ENCODE measurements at regions not wholly inside any gene's neighbourhood (a gene's known extent, or its start where the extent isn't known, plus 50 kb on each side); places are given as distances from the start of the nearest gene placed in this dataset.
A peak's percentile ranks its signal among the peaks of the same experiment; 100 is the strongest.
"Not testable (repeated sequence)": the region's sequence is repeated elsewhere in the genome, so short reads cannot be mapped to it uniquely, and the experiment has no call there.

- ATAC-seq, result no peak
- intact Hi-C loops (cut with DNase I), result no loop called here
- DNase-seq (ENCODE audit: missing footprints), result no peak
These were observed 57.6 kb downstream of the JRKL start for GRCh38 chr11:96447208-96448110.

GRCh38 chr11:96448225-96448624, 58.4 kb downstream of the JRKL start:
- DNase-seq (ENCODE audit: missing footprints), result no peak
- intact Hi-C loops (cut with DNase I), result no loop called here
- ATAC-seq, result no peak

- intact Hi-C loops (cut with DNase I), result no loop called here
- ATAC-seq (no peak), DNase-seq (ENCODE audit: missing footprints) (no peak)
These were observed 66.3 kb downstream of the JRKL start for GRCh38 chr11:96456111-96456510.

DNA sequence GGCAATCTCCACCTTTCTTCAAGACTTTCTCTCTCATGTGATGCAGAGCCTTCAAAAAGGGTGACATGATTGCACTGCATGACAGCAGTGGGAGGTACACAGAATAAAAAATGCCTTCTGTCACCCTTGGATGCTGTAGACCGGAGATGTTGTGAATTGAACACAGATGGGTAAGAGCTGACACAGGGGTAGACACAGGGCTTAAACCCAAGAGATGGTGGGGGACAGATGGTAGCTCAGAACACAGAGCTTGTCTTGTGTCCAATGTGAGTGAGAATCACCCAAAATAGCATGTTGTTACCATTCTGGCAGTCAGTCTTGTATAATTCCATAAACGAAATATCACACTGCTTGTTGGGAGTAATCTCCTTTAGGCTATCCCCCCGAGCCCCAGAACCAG, 69.9 kb downstream of the JRKL start:
- intact Hi-C loops (cut with DNase I), result loop anchor here (10.0 kb wide), 3 partner anchors 405 to 985 kb away; no protein-coding TSS in a partner anchor
- no peak for ATAC-seq

DNA sequence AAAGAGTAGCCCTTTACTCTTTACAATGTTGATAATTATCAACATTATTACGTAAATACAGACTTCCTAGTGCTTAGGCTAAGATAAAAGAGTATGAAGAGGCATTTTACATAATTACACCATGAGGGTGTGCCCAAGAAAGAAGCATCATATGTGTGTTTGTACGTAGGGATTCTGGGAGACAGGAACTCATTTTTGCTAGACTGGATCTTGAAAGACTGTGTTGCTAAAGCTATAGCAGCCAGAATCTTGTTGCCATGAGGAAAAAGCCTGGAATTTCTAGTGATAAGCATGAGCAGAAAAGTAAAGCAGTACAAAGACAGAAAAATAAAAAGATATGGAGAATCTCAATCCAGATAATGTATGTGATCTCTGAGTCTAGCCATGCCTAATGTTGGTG, 72.1 kb downstream of the JRKL start:
- no peak for ATAC-seq
- intact Hi-C loops (cut with DNase I), result loop anchor here (10.0 kb wide), 3 partner anchors 403 to 983 kb away; no protein-coding TSS in a partner anchor
- DNase-seq (ENCODE audit: missing footprints), result no peak

More for the DNA sequence above, 69.9 kb downstream of the JRKL start:
- DNase-seq (ENCODE audit: missing footprints), result no peak

DNA sequence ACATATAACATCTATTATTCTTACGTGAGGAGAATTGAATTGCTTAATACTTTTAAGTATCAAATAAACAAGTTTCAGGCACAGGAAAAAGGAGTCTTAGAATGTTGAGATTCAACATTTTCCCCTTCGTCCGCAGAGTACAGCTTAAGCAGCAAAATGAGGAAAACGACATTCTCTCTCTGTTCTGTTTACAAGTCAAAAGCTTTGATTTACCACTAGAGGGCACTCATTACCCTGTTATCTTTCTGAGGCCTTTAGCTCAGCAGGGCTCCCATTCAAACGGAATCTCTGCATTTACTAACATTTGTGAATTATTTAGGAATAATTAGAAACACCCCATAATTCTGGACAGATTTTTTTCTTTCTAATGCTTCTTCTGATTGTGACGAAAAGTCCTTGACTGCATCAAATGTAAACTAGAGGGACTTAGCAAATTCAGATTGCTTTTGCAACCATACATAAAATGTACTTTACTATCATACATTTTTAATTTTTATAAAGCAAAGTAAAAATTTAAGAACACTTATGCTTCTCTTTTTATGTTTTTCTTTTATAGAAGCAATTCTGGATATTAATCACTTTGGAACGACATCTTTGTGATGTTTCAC, 75.0 kb downstream of the JRKL start:
- DNase-seq (ENCODE audit: missing footprints), result no peak
- ATAC-seq, result peak; percentile 90
- intact Hi-C loops (cut with DNase I), result loop anchor here (2.0 to 10.0 kb wide), 6 partner anchors 157 to 980 kb away; no protein-coding TSS in a partner anchor

- intact Hi-C loops (cut with DNase I), result loop anchor here (2.0 to 10.0 kb wide), 6 partner anchors 157 to 979 kb away; no protein-coding TSS in a partner anchor
- DNase-seq (ENCODE audit: missing footprints) (no peak), ATAC-seq (peak; percentile 65)
These were observed 75.7 kb downstream of the JRKL start for GRCh38 chr11:96465512-96465911.

GRCh38 chr11:96466607-96467006, 76.8 kb downstream of the JRKL start:
- ATAC-seq, result no peak
- intact Hi-C loops (cut with DNase I), result loop anchor here (5.0 to 10.0 kb wide), 5 partner anchors 156 to 978 kb away; no protein-coding TSS in a partner anchor
- DNase-seq (ENCODE audit: missing footprints), result no peak

- ATAC-seq (no peak), DNase-seq (ENCODE audit: missing footprints) (no peak)
- intact Hi-C loops (cut with DNase I), result loop anchor here (5.0 to 10.0 kb wide), 5 partner anchors 153 to 975 kb away; no protein-coding TSS in a partner anchor
These were observed 80.0 kb downstream of the JRKL start for GRCh38 chr11:96469776-96470175.

DNA sequence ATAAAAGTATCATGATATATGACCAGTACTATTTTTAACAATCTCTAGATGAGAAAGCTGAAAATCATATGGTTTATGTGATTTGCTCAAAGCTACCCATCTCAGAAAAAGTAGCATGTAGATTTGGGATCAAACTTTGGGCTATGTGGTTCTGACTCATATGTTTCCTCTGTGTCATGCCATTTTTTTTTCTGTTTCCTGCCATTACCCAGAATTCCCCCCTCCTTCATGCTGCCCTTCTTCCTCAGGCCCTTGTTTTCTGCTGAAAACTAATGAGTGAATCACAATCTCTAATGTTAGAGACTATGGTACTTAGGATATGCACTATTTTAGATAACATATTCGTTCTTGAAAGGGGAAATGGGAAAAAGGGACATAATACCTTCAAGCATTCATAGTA, 80.7 kb downstream of the JRKL start:
- ATAC-seq (no peak), DNase-seq (ENCODE audit: missing footprints) (no peak)
- intact Hi-C loops (cut with DNase I), result no loop called here

DNA sequence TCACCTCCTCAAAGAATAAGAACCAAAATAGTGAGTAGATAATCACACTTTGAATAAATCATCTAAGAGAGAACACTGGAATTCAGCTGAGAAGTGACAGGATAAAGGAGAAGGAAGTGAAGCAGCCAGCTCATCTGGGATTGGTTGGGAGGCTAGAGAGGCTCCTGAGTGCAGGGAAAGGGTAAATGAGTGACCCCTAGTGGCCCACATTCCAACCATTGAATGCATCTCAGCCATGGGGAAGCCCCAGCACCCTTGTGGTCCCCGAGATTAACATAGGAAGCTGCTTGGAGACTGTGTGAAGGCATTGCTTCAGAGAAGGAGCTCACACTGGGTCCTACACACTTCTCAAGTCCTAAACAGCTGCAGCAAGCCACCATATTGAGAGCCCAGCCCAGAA, 82.3 kb downstream of the JRKL start:
- ATAC-seq, result no peak
- intact Hi-C loops (cut with DNase I), result no loop called here
- DNase-seq (ENCODE audit: missing footprints), result no peak

GRCh38 chr11:96474263-96474662, 84.5 kb downstream of the JRKL start:
- intact Hi-C loops (cut with DNase I), result no loop called here
- no peak for ATAC-seq
- DNase-seq (ENCODE audit: missing footprints), result no peak

DNA sequence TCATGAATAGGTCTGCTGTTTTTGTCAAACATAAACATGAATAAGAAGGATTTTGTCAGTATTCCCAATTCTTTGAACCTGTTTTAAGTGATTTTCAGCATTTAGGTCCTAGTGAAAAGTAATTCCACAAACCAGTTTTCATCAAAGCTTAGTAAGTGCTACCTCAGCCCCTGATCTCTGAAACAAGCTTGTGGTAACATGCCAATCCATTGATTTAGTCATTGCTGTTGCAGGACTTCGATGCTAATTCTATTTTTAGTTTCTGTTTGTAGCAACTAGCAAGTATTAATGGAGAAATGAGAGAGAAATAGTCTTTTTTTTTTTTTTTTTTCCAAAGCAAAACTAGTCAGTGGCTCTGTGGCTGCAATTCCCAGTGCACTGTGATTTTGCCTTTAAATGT, 91.4 kb downstream of the JRKL start:
- ATAC-seq, result no peak

GRCh38 chr11:96481771-96482170, 92.0 kb downstream of the JRKL start:
- ATAC-seq (peak; percentile 80), DNase-seq (ENCODE audit: missing footprints) (no peak)
- intact Hi-C loops (cut with DNase I), result no loop called here

More for the DNA sequence above, 91.4 kb downstream of the JRKL start:
- DNase-seq (ENCODE audit: missing footprints), result no peak
- intact Hi-C loops (cut with DNase I), result no loop called here

DNA sequence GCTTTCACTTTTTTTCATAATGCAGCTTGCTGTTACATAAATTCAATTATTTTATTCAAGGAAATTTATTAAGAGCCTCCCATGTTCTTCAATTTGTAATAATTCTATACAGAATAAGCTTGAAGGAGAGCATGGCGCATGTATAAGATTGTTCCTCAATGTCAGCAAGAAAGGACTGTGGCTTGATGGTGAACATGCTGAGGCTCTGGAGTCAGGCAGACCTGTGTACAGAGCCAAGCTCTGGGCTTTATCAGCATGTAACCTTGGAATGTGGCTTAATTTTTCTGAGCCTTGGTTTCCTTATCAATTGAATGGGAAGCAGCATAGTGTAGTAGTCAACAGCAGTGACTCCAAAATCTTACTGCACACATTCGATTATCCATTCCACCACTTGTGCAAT, 92.4 kb downstream of the JRKL start:
- intact Hi-C loops (cut with DNase I), result no loop called here
- DNase-seq (ENCODE audit: missing footprints), result no peak
- peak; percentile 70 for ATAC-seq

DNA sequence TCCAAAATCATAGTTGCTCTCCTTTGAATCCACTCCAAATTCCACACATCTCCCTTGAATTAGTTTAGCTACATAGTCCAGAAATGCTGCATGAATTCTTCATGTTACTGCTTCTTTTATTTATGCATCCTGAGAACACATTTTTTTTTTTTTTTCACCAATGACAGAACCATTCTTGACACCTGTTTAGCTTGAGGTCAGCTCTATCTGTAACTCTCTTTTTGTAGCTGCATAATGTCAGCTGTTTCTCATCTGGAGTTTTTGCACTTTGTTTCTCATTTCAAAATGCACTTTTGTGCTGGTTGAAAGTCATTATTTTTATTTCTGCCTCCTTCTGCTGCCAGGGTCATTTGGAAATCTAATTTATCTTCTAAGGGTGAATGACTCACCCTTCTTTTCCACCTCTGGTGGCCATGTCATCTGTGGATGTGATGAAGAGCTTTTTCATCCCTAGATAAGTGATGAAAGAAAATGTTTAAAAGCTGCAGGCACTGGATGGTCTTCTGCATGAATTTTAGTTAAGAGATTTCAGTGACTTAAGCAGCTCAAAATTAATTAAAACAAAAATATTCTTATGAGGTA, 93.7 kb downstream of the JRKL start:
- intact Hi-C loops (cut with DNase I), result no loop called here

GRCh38 chr11:96484361-96484760, 94.5 kb downstream of the JRKL start:
- intact Hi-C loops (cut with DNase I), result no loop called here

More for the DNA sequence above, 93.7 kb downstream of the JRKL start:
- DNase-seq (ENCODE audit: missing footprints), result no peak
- ATAC-seq, result no peak

GRCh38 chr11:96486890-96487611, 97.2 kb downstream of the JRKL start:
- intact Hi-C loops (cut with DNase I), result no loop called here
- DNase-seq (ENCODE audit: missing footprints), result no peak
- ATAC-seq, result no peak

More at GRCh38 chr11:96484361-96484760, 94.5 kb downstream of the JRKL start:
- ATAC-seq, result no peak
- DNase-seq (ENCODE audit: missing footprints), result no peak

DNA sequence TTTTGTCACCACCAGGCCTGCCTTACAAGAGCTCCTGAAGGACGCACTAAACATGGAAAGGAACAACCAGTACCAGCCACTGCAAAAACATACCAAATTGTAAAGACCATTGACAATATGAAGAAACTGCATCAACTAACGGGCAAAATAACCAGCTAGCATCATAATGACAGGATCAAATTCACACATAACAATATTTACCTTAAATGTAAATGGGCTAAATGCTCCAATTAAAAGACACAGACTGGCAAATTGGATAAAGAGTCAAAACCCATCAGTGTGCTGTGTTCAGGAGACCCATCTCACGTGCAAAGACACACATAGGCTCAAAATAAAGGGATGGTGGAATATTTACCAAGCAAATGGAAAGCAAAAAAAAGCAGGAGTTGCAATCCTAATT, 99.1 kb downstream of the JRKL start:
- DNase-seq (ENCODE audit: missing footprints); ATAC-seq; intact Hi-C loops (cut with DNase I): not testable (repeated sequence)

Data from Right ventricle myocardium inferior (tissue), 1 donor.